ENCODE measurements at regions not wholly inside any gene's neighbourhood (a gene's known extent, or its start where the extent isn't known, plus 50 kb on each side); places are given as distances from the start of the nearest gene placed in this dataset.

- WGBS, 4 donors = 77 to 97% (median 90%) methylated on average over 1 of the region's 1 CpG
These were observed 586.2 kb upstream of the ADGRL4 start for GRCh38 chr1:79592707-79593106.

DNA sequence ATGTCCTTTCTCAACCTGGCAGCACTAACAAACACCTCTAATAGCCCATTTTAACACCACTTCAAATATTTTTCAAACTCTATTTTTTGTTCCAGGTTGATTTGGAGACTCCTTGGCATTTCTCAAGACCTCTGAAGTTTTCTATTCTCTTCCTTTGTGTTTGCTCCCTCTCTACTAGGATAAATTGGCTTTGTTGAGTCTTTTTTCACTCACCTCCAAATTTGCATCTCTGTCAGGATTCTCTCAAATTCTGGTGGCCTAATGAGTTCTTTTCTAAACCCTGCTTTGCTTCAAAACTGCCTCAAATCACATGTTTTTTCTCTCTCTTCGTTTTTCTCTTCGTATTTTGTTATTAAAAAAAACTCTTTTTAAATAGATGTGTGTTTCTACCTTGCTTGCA lies 582.2 kb upstream of the ADGRL4 start:
- WGBS, 4 donors = 57 to 66% (median 62%) methylated on average over 2 of the region's 2 CpGs
- DNase-seq = no peak
- intact Hi-C loops (cut with DNase I) = no loop called here
- TF ChIP-seq POLR2A (IDR thresholded peaks at IDR 0.05) (no peak), CTCF (IDR thresholded peaks at IDR 0.05) (no peak)
- no peaks in the 10 kb centered on the region for H3K4me1 ChIP-seq (replicated peaks in 1 of 2)
- H3K27ac ChIP-seq = no peak overlapping the region
- H3K9me3 ChIP-seq (replicated peaks in 1 of 3) = no peaks in the 10 kb centered on the region
- H3K27me3 ChIP-seq = no peaks in the 10 kb centered on the region
- no peaks in the 10 kb centered on the region for H3K36me3 ChIP-seq (replicated peaks in 1 of 2)
- H3K4me3 ChIP-seq = no peak overlapping the region

More at GRCh38 chr1:79592707-79593106, 586.2 kb upstream of the ADGRL4 start:
- no peaks in the 10 kb centered on the region for H3K9me3 ChIP-seq (replicated peaks in 1 of 3)
- H3K4me3 ChIP-seq = no peak overlapping the region
- H3K36me3 ChIP-seq (replicated peaks in 1 of 2) = no peaks in the 10 kb centered on the region
- H3K27me3 ChIP-seq = no peaks in the 10 kb centered on the region
- H3K4me1 ChIP-seq (replicated peaks in 1 of 2) = no peaks in the 10 kb centered on the region
- no peak for TF ChIP-seq POLR2A (IDR thresholded peaks at IDR 0.05)
- TF ChIP-seq CTCF (IDR thresholded peaks at IDR 0.05) = no peak
- no peak overlapping the region for H3K27ac ChIP-seq
- intact Hi-C loops (cut with DNase I) = no loop called here
- no peak for DNase-seq

DNA sequence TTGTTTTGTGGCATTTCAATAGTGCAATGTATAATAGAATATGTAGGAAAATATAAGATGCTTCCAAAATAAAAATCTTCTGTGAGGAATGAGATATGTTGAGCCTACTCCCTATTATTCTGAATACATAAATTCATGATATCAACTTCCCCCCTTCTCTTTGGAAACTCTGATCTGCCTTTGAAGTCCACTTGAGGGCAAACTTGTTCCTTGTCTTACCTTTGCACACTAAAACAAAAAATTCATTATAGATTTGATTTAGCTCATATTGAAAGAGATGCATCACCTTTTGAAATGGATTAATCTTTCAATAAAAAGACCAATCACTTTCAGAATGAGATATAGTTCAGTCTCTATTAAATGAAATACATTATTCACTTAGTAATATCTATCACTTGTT lies 580.7 kb upstream of the ADGRL4 start:
- H3K36me3 ChIP-seq (replicated peaks in 1 of 2) = no peaks in the 10 kb centered on the region
- no peak overlapping the region for H3K4me3 ChIP-seq
- H3K27me3 ChIP-seq = no peaks in the 10 kb centered on the region
- H3K9me3 ChIP-seq (replicated peaks in 1 of 3) = no peaks in the 10 kb centered on the region
- DNase-seq = no peak
- intact Hi-C loops (cut with DNase I) = no loop called here
- no peak overlapping the region for H3K27ac ChIP-seq
- TF ChIP-seq CTCF (IDR thresholded peaks at IDR 0.05) (no peak), POLR2A (IDR thresholded peaks at IDR 0.05) (no peak)
- no peaks in the 10 kb centered on the region for H3K4me1 ChIP-seq (replicated peaks in 1 of 2)

- H3K9me3 ChIP-seq (replicated peaks in 1 of 3) = no peaks in the 10 kb centered on the region
- DNase-seq = no peak
- WGBS, 4 donors = 82 to 92% (median 85%) methylated on average over 3 of the region's 3 CpGs
- no peak overlapping the region for H3K27ac ChIP-seq
- H3K4me3 ChIP-seq = no peak overlapping the region
- H3K27me3 ChIP-seq = no peaks in the 10 kb centered on the region
- intact Hi-C loops (cut with DNase I) = no loop called here
- H3K4me1 ChIP-seq (replicated peaks in 1 of 2) = no peaks in the 10 kb centered on the region
- TF ChIP-seq CTCF (IDR thresholded peaks at IDR 0.05) = no peak
- no peak for TF ChIP-seq POLR2A (IDR thresholded peaks at IDR 0.05)
- no peaks in the 10 kb centered on the region for H3K36me3 ChIP-seq (replicated peaks in 1 of 2)
These were observed 579.3 kb upstream of the ADGRL4 start for GRCh38 chr1:79585801-79586200.

All from adrenal gland (tissue), 9 donors.